ENCODE measurements at regions not wholly inside any gene's neighbourhood (a gene's known extent, or its start where the extent isn't known, plus 50 kb on each side); places are given as distances from the start of the nearest gene placed in this dataset.
"Not testable (repeated sequence)": the region's sequence is repeated elsewhere in the genome, so short reads cannot be mapped to it uniquely, and the experiment has no call there.

GRCh38 chr21:31515253-31515652 is 144.2 kb upstream of the SOD1 start:
- no peaks in the 10 kb centered on the region; the same call in 1 of the 2 replicates for H3K4me1 ChIP-seq (ENCODE audit: control insufficient read depth, insufficient read depth, low read length)
- ChIA-PET POLR2A (no interaction called here), CTCF (interaction anchor here (0.7 kb wide), 1 partner anchor 302 kb away, joined by 6 read pairs; no protein-coding TSS in a partner anchor)
- no peaks in the 10 kb centered on the region for H3K36me3 ChIP-seq (ENCODE audit: control insufficient read depth, insufficient read depth, low read length)
- no peak overlapping the region for H3K4me3 ChIP-seq (ENCODE audit: low read depth in 2 of 2, low read length in 2 of 2)
- in situ Hi-C loops (cut with HindIII; ENCODE audit: low pct_unique_long_range_greater_than_20kb, low sequenced_read_pairs) = no loop called here
- intact Hi-C loops (cut with micrococcal nuclease; ENCODE audit: unreplicated experiment) = no loop called here
- BruUV-seq (replicated peaks) = no TSS peak
- H3K27me3 ChIP-seq (ENCODE audit: control insufficient read depth, insufficient read depth, low read length) = no peaks in the 10 kb centered on the region
- TF ChIP-seq TCF7L2 (IDR thresholded peaks at IDR 0.05; ENCODE audit: low read depth, low read length) (no peak), SIN3A (IDR thresholded peaks at IDR 0.05; ENCODE audit: borderline replicate concordance, insufficient read depth, low read depth, low read length) (no peak), POLR2AphosphoS5 (IDR thresholded peaks at IDR 0.05; ENCODE audit: low read depth, low read length) (no peak), REST (IDR thresholded peaks at IDR 0.05; ENCODE audit: insufficient read depth in 1 of 2, low read depth in 2 of 2, low read length in 1 of 2) (no peak), CTCF (IDR thresholded peaks at IDR 0.05) (no peak)
- ATAC-seq (no peak), DNase-seq (ENCODE audit: low read depth, low spot score) (no peak)
- no peak overlapping the region for H3K27ac ChIP-seq (ENCODE audit: low read length)
- no peaks in the 10 kb centered on the region for H3K9me3 ChIP-seq (ENCODE audit: control insufficient read depth, insufficient read depth, low read depth, low read length)

GRCh38 chr21:31514598-31514997 is 144.9 kb upstream of the SOD1 start:
- TF ChIP-seq REST (IDR thresholded peaks at IDR 0.05; ENCODE audit: insufficient read depth in 1 of 2, low read depth in 2 of 2, low read length in 1 of 2) = no peak
- peak; percentile 29; the same call in 1 of the 2 replicates for TF ChIP-seq CTCF (IDR thresholded peaks at IDR 0.05)
- Histone ChIP-seq H3K9me3 (ENCODE audit: control insufficient read depth, insufficient read depth, low read depth, low read length) (no peaks in the 10 kb centered on the region), H3K36me3 (ENCODE audit: control insufficient read depth, insufficient read depth, low read length) (no peaks in the 10 kb centered on the region), H3K27me3 (ENCODE audit: control insufficient read depth, insufficient read depth, low read length) (no peaks in the 10 kb centered on the region), H3K27ac (ENCODE audit: low read length) (no peak overlapping the region), H3K4me1 (ENCODE audit: control insufficient read depth, insufficient read depth, low read length) (no peaks in the 10 kb centered on the region; the same call in 1 of the 2 replicates), H3K4me3 (ENCODE audit: low read depth in 2 of 2, low read length in 2 of 2) (no peak overlapping the region)
- intact Hi-C loops (cut with micrococcal nuclease; ENCODE audit: unreplicated experiment) = no loop called here
- BruUV-seq (replicated peaks) = no TSS peak
- ATAC-seq (peak; percentile 76; the same call in 1 of the 2 replicates), DNase-seq (ENCODE audit: low read depth, low spot score) (no peak)
- CTCF ChIA-PET = no interaction called here
- POLR2A ChIA-PET = no interaction called here
- in situ Hi-C loops (cut with HindIII; ENCODE audit: low pct_unique_long_range_greater_than_20kb, low sequenced_read_pairs) = no loop called here

GRCh38 chr21:31513541-31513940 is 146.0 kb upstream of the SOD1 start:
- H3K4me3 ChIP-seq (ENCODE audit: low read depth in 2 of 2, low read length in 2 of 2); H3K4me1 ChIP-seq (ENCODE audit: control insufficient read depth, insufficient read depth, low read length); POLR2A ChIA-PET; ATAC-seq; in situ Hi-C loops (cut with HindIII; ENCODE audit: low pct_unique_long_range_greater_than_20kb, low sequenced_read_pairs); DNase-seq (ENCODE audit: low read depth, low spot score); intact Hi-C loops (cut with micrococcal nuclease; ENCODE audit: unreplicated experiment); H3K27ac ChIP-seq (ENCODE audit: low read length); H3K36me3 ChIP-seq (ENCODE audit: control insufficient read depth, insufficient read depth, low read length); BruUV-seq (replicated peaks); H3K9me3 ChIP-seq (ENCODE audit: control insufficient read depth, insufficient read depth, low read depth, low read length); CTCF ChIA-PET; H3K27me3 ChIP-seq (ENCODE audit: control insufficient read depth, insufficient read depth, low read length): not testable (repeated sequence)

- intact Hi-C loops (cut with micrococcal nuclease; ENCODE audit: unreplicated experiment); in situ Hi-C loops (cut with HindIII; ENCODE audit: low pct_unique_long_range_greater_than_20kb, low sequenced_read_pairs): not testable (repeated sequence)
Observed at GRCh38 chr21:31511999-31512398, 147.5 kb upstream of the SOD1 start.

More at GRCh38 chr21:31511999-31512398, 147.5 kb upstream of the SOD1 start:
- H3K27ac ChIP-seq (ENCODE audit: low read length); H3K4me3 ChIP-seq (ENCODE audit: low read depth in 2 of 2, low read length in 2 of 2); CTCF ChIA-PET; H3K27me3 ChIP-seq (ENCODE audit: control insufficient read depth, insufficient read depth, low read length); POLR2A ChIA-PET; BruUV-seq (replicated peaks); DNase-seq (ENCODE audit: low read depth, low spot score); H3K4me1 ChIP-seq (ENCODE audit: control insufficient read depth, insufficient read depth, low read length); ATAC-seq; H3K36me3 ChIP-seq (ENCODE audit: control insufficient read depth, insufficient read depth, low read length); H3K9me3 ChIP-seq (ENCODE audit: control insufficient read depth, insufficient read depth, low read depth, low read length): not testable (repeated sequence)
